ENCODE measurements at regions not wholly inside any gene's neighbourhood (a gene's known extent, or its start where the extent isn't known, plus 50 kb on each side); places are given as distances from the start of the nearest gene placed in this dataset.
A peak's percentile ranks its signal among the peaks of the same experiment; 100 is the strongest.

- no peak for DNase-seq
Observed at GRCh38 chr6:129778793-129779192, 68.8 kb upstream of the ARHGAP18 start.

- no peak for DNase-seq
Observed at GRCh38 chr6:129777371-129777770, 67.4 kb upstream of the ARHGAP18 start.

GRCh38 chr6:129776542-129777330, 66.8 kb upstream of the ARHGAP18 start:
- DNase-seq = no peak

- peak; percentile 38 to 60 for DNase-seq
Observed at GRCh38 chr6:129774697-129775447, 64.9 kb upstream of the ARHGAP18 start.

- DNase-seq = no peak
Observed at GRCh38 chr6:129773304-129773703, 63.3 kb upstream of the ARHGAP18 start.

- no peak for DNase-seq
Observed at GRCh38 chr6:129771678-129772077, 61.7 kb upstream of the ARHGAP18 start.

- no peak for DNase-seq
Observed at GRCh38 chr6:129767776-129768485, 58.0 kb upstream of the ARHGAP18 start.

- peak; percentile 30 to 60 for DNase-seq
Observed at GRCh38 chr6:129766959-129767728, 57.2 kb upstream of the ARHGAP18 start.

GRCh38 chr6:129764761-129765407, 54.9 kb upstream of the ARHGAP18 start:
- DNase-seq = no peak

GRCh38 chr6:129759796-129760605, 50.0 kb upstream of the ARHGAP18 start:
- no peak for DNase-seq

Measured in CD4-positive, alpha-beta T cell treated with Interferon alpha-2 for 1 hour (primary cell).